Caco-2 (cell line): ENCODE measurements at regions not wholly inside any gene's neighbourhood (a gene's known extent, or its start where the extent isn't known, plus 50 kb on each side); places are given as distances from the start of the nearest gene placed in this dataset.

Experiments
- BruUV-seq: library from RNA; stranded (reverse); fragments of 400-500 nt; replicated peaks from 2 replicates; lab custom pipeline; 2021; lab: Mats Ljungman, UMichigan
- CTCF ChIA-PET: fragments of 300-600 bp; sonication (Branson Sonifier 250); formaldehyde crosslinking; loops from one replicate; lab custom pipeline; 2022; ENCODE audit warnings: antibody characterized with exemption; lab: Charles Lee
- POLR2A ChIA-PET: fragments of 300-600 bp; sonication (Branson Sonifier 250); formaldehyde crosslinking; loops from one replicate; lab custom pipeline; 2022; ENCODE audit warnings: antibody characterized with exemption; lab: Charles Lee
- DNase-seq, 2 experiments: peaks; one replicate each; pipeline versions ENCODE4 v3.0.0 to v3.0.0-alpha.2; 2020 to 2022
- H3K27me3 ChIP-seq: replicated peaks from 2 replicates; pipeline ENCODE4 v1.6.0; 2011; ENCODE audit warnings: low read length; ENCODE audit not compliant: control insufficient read depth, insufficient read depth
- H3K36me3 ChIP-seq: 2 replicates; pipeline ENCODE4 v1.5.1; 2011; ENCODE audit warnings: low read length; ENCODE audit not compliant: control insufficient read depth, insufficient read depth
- H3K4me1 ChIP-seq: fragments of 250-450 bp; sonication (Bioruptor Pico); 2 replicates; pipeline ENCODE4 v1.5.1; 2020; ENCODE audit warnings: mild to moderate bottlenecking
- H3K4me3 ChIP-seq: 2 replicates; pipeline ENCODE4 v1.5.1; 2011; ENCODE audit warnings: low read depth, mild to moderate bottlenecking, control low read depth, low read length
- H3K9me3 ChIP-seq: fragments of 250-450 bp; sonication (Bioruptor Pico); 2 replicates; pipeline ENCODE4 v1.5.1; 2020; ENCODE audit warnings: mild to moderate bottlenecking, moderate library complexity
- H3K27ac Mint-ChIP-seq: one replicate; pipeline ENCODE4 v1.8.0; 2022; ENCODE audit warnings: mixed read lengths; ENCODE audit not compliant: unreplicated experiment
- H3K27me3 Mint-ChIP-seq: one replicate; pipeline ENCODE4 v1.8.0; 2022; ENCODE audit warnings: mixed read lengths; ENCODE audit not compliant: insufficient read depth, unreplicated experiment
- H3K36me3 Mint-ChIP-seq: one replicate; pipeline ENCODE4 v1.8.0; 2022; ENCODE audit warnings: mild to moderate bottlenecking, mixed read lengths; ENCODE audit not compliant: insufficient read depth, unreplicated experiment
- H3K4me1 Mint-ChIP-seq: one replicate; pipeline ENCODE4 v1.8.0; 2022; ENCODE audit warnings: low read depth, mixed read lengths; ENCODE audit not compliant: unreplicated experiment
- H3K4me3 Mint-ChIP-seq: one replicate; pipeline ENCODE4 v1.8.0; 2022; ENCODE audit warnings: mild to moderate bottlenecking, moderate library complexity, mixed read lengths; ENCODE audit not compliant: unreplicated experiment
- H3K9me3 Mint-ChIP-seq: one replicate; pipeline ENCODE4 v1.8.0; 2022; ENCODE audit warnings: mixed read lengths; ENCODE audit not compliant: unreplicated experiment
- intact Hi-C: fragments of 100-400 bp; cut with micrococcal nuclease; formaldehyde crosslinking; loops from one replicate; pipeline ENCODE4 v1.10.0; 2022; ENCODE audit not compliant: unreplicated experiment
- TF ChIP-seq, protein P1 (sequence below), 2 experiments: fragments of 200-600 bp in 1 of 2; IDR thresholded peaks; 1 replicate in 1 of 2; 2 replicates in 1 of 2; pipeline versions ENCODE4 v1.5.1 to v1.8.0; 2011 to 2022; ENCODE audit warnings: antibody characterized with exemption in 1 of 2, control low read depth in 1 of 2, inconsistent platforms in 1 of 2, low read depth in 1 of 2, low read length in 1 of 2, mild to moderate bottlenecking in 1 of 2, moderate library complexity in 1 of 2; ENCODE audit not compliant: insufficient read depth in 1 of 2, severe bottlenecking in 1 of 2, unreplicated experiment in 1 of 2

DNA sequence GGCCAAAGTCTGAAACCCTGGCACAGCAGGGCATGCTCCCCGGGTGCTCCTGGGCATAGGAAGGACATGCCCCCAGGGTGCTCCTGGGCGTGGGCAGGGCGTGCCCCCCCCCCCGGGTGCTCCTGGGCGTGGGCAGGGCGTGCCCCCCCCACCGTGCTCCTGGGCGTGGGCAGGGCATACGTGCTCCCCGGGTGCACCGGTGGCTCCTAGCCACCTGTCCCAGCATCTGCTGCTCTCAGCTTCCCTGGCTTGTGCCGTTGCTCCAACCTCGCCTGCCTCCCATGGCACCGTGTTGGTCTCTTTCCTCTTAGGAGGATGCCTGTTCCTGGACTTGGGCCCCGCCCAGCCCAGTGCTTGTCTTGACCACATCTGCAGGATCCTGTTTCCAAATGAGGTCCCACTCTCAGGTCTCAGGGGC, 95.6 kb upstream of the CTDP1 start:
- no peaks in the 10 kb centered on the region for H3K9me3 Mint-ChIP-seq
- BruUV-seq: no TSS peak
- H3K27ac Mint-ChIP-seq: no peak overlapping the region

DNA sequence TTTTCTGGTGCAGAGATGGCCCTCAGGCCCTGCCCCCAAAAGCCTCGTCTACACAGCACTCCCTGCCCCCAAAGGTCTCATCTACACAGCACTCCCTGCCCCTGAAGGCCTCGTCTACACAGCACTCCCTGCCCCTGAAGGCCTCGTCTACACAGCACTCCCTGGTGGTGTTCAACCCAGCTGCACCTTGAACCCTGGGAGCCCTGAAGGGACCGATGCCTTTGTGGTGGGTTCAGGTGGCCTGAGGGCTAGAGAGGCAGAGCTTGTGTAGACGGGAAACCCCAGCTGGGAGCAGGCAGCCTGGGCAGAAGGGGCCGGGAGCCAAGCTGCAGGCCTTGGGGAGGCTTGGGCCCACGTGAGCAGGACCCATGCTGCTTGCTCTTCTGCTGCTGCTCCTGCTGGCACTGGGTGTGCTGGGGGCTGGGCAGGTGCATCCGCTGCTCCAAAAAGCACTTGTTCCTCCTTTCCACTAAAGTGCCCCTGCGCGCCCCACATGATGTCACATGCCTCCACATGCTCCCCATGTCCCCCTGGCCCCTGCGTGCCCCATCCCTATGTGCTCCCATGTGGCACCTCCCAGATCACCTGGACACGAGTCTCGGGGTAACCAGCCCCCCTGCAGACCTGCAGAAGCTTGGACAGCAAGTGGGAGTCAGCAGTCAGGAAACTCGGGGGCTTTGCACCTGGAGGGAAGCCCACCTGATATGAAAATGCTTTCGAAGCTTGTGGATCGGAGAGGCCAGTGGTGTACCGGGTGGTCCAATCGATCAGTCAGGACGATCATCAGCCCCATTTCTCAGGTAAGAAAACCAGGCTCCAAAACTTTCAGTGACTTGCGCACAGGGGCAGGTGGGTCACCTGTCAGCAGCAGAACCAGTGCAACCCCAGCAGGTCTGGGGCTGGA, 94.9 kb upstream of the CTDP1 start:
- no peak for DNase-seq
- TF ChIP-seq, protein P1, sequence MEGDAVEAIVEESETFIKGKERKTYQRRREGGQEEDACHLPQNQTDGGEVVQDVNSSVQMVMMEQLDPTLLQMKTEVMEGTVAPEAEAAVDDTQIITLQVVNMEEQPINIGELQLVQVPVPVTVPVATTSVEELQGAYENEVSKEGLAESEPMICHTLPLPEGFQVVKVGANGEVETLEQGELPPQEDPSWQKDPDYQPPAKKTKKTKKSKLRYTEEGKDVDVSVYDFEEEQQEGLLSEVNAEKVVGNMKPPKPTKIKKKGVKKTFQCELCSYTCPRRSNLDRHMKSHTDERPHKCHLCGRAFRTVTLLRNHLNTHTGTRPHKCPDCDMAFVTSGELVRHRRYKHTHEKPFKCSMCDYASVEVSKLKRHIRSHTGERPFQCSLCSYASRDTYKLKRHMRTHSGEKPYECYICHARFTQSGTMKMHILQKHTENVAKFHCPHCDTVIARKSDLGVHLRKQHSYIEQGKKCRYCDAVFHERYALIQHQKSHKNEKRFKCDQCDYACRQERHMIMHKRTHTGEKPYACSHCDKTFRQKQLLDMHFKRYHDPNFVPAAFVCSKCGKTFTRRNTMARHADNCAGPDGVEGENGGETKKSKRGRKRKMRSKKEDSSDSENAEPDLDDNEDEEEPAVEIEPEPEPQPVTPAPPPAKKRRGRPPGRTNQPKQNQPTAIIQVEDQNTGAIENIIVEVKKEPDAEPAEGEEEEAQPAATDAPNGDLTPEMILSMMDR (IDR thresholded peaks at IDR 0.05; ENCODE audit: insufficient read depth in 1 of 2, low read depth in 1 of 2, low read length in 1 of 2, severe bottlenecking in 1 of 2, unreplicated experiment in 1 of 2): no peak
- no peaks in the 10 kb centered on the region for H3K36me3 ChIP-seq
- Mint-ChIP-seq H3K27me3 (no peaks in the 10 kb centered on the region), H3K4me1 (no peaks in the 10 kb centered on the region), H3K4me3 (no peak overlapping the region), H3K9me3 (no peaks in the 10 kb centered on the region), H3K36me3 (no peaks in the 10 kb centered on the region), H3K27ac (no peak overlapping the region)
- H3K4me3 ChIP-seq: no peak overlapping the region
- H3K27me3 ChIP-seq: no peaks in the 10 kb centered on the region
- BruUV-seq: no TSS peak
- no peaks in the 10 kb centered on the region for H3K4me1 ChIP-seq
- intact Hi-C loops: no loop called here
- H3K9me3 ChIP-seq: no peaks in the 10 kb centered on the region
- ChIA-PET CTCF (no interaction called here), POLR2A (no interaction called here)

More for the DNA sequence above, 95.6 kb upstream of the CTDP1 start:
- POLR2A ChIA-PET: no interaction called here
- Mint-ChIP-seq H3K27me3 (no peaks in the 10 kb centered on the region), H3K4me3 (no peak overlapping the region), H3K36me3 (no peaks in the 10 kb centered on the region), H3K4me1 (no peaks in the 10 kb centered on the region)
- TF ChIP-seq, protein P1 (IDR thresholded peaks at IDR 0.05; ENCODE audit: insufficient read depth in 1 of 2, low read depth in 1 of 2, low read length in 1 of 2, severe bottlenecking in 1 of 2, unreplicated experiment in 1 of 2): no peak
- H3K4me3 ChIP-seq: no peak overlapping the region
- no peaks in the 10 kb centered on the region for H3K9me3 ChIP-seq
- no peaks in the 10 kb centered on the region for H3K27me3 ChIP-seq
- H3K36me3 ChIP-seq: no peaks in the 10 kb centered on the region
- intact Hi-C loops: no loop called here
- no peak for DNase-seq
- CTCF ChIA-PET: no interaction called here
- no peaks in the 10 kb centered on the region for H3K4me1 ChIP-seq

DNA sequence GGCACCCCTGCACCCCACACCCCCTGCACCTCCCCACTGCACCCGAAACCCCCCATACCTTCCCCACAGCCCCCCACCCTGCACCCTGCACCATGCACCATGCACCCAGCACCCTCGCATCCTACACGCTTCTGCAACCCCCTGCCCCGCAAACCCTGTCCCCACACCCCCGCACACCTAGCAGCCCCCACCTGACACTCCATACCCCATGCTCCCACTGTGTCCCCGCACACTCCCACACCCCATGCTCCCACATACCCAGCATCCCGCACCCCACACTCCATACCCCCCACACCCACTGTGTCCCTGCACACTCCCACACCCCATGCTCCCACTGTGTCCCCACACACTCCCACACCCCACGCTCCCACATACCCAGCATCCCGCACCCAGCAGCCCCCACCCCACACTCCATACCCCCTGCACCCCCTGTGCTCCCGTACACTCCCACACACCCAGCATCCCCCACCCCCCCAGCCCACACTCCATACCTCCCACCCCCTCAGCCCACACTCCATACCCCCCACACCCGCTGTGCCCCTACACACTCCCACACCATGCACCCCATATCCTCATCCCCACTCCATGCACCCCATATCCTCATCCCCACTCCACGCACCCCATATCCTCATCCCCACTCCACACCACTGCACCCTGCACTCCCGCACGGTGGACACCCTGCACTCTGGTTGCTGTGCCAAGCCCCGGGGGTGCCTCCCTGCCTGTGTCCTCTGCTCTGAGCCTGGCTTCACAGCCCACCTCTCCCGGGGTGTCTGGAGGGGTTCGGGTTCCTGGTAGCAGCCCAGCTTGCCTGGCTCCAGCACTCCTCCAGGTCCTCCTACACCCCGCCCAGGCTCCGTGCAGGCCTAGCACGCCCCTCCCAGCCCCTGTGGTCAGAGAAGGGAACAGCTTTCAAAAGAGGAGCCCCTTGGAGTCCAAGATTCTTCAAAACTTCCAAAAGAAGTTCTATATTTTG, 93.9 kb upstream of the CTDP1 start:
- no peaks in the 10 kb centered on the region for H3K36me3 ChIP-seq
- H3K4me1 ChIP-seq: no peaks in the 10 kb centered on the region
- H3K9me3 ChIP-seq: no peaks in the 10 kb centered on the region
- Mint-ChIP-seq H3K4me3 (no peak overlapping the region), H3K27me3 (no peaks in the 10 kb centered on the region), H3K27ac (no peak overlapping the region), H3K36me3 (no peaks in the 10 kb centered on the region), H3K9me3 (no peaks in the 10 kb centered on the region), H3K4me1 (no peaks in the 10 kb centered on the region)
- intact Hi-C loops: no loop called here
- ChIA-PET CTCF (no interaction called here), POLR2A (no interaction called here)
- DNase-seq: no peak
- H3K27me3 ChIP-seq: no peaks in the 10 kb centered on the region
- H3K4me3 ChIP-seq: no peak overlapping the region
- TF ChIP-seq, protein P1 (IDR thresholded peaks at IDR 0.05; ENCODE audit: insufficient read depth in 1 of 2, low read depth in 1 of 2, low read length in 1 of 2, severe bottlenecking in 1 of 2, unreplicated experiment in 1 of 2): no peak
- BruUV-seq: no TSS peak
